ENCODE measurements at regions not wholly inside any gene's neighbourhood (a gene's known extent, or its start where the extent isn't known, plus 50 kb on each side); places are given as distances from the start of the nearest gene placed in this dataset.

DNA sequence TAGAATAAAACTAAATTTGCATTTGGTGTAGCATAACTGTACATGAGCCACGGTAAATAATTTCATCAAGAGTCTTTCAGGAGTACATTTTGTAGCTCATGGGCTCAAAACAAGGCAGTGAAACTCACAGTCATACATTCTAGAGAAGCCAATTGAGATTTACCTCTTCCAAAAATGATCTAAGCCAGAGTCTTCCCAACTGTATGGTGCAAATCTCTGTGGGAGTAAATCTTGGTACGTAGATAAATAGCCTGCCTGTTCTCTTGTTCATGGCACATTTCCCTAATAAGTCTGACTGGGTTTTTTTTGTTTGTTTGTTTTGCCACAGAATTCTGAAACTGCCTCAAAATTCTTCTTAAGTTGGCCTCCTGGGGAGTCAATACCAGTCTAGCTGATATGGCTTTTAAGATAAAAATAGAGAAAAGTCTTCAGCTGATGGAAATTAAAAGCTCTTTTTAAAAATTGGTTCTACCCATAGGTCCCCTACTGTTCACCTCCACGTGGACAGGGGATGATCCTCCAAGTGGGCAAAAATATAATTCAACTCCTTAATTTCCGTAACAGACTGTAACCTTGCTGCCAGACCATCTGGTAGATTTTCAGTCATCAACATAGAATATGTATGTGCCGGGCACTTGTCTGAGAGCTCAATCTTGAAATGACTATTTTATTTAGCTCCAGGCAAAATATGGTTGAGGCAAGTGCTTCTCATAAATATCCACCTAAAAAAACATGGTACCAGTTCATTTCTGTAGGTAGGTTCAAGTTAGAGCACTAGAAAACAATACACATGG lies 365.4 kb downstream of the PDHA2 start:
- Histone ChIP-seq H3K23ac (ENCODE audit: low read depth, low read length) (no peak overlapping the region), H3K79me1 (ENCODE audit: low read depth in 1 of 2, low read length in 2 of 2) (no peaks in the 10 kb centered on the region), H2BK5ac (ENCODE audit: low read depth, low read length, poor library complexity, severe bottlenecking) (no peak overlapping the region), H2AFZ (replicated peaks; ENCODE audit: low read length, poor library complexity) (no peak overlapping the region), H2AK9ac (replicated peaks; ENCODE audit: low read depth, low read length, poor library complexity) (no peak overlapping the region), H3K27me3 (ENCODE audit: control insufficient read depth, insufficient read depth, low read length) (no peaks in the 10 kb centered on the region), H3K9me3 (ENCODE audit: control insufficient read depth, insufficient read depth, low read length) (peaks cover 4% of the 10 kb centered on the region; the same call in 1 of the 2 replicates), H3K4ac (ENCODE audit: low read depth, low read length) (no peak overlapping the region), H3K56ac (ENCODE audit: extremely low read depth, insufficient read depth, low read length) (no peak overlapping the region), H2BK120ac (ENCODE audit: low read depth, low read length) (no peak overlapping the region), H2BK20ac (ENCODE audit: low read depth, low read length) (no peak overlapping the region), H3K4me1 (ENCODE audit: control insufficient read depth, insufficient read depth, low read length) (no peaks in the 10 kb centered on the region), H3K4me2 (ENCODE audit: low read depth, low read length) (no peak overlapping the region), H4K8ac (ENCODE audit: low read depth in 2 of 2, low read length in 2 of 2) (no peak overlapping the region), H4K91ac (ENCODE audit: insufficient read depth, low read depth, low read length) (no peak overlapping the region), H3K14ac (replicated peaks; ENCODE audit: low read depth, low read length) (no peak overlapping the region), H4K20me1 (ENCODE audit: insufficient read depth, low read length) (no peaks in the 10 kb centered on the region), H3K36me3 (ENCODE audit: control insufficient read depth, insufficient read depth, low read length) (no peaks in the 10 kb centered on the region), H3K4me3 (ENCODE audit: insufficient read depth, low read depth, low read length) (no peak overlapping the region), H2AK5ac (ENCODE audit: low read depth, low read length) (no peak overlapping the region), H2BK15ac (ENCODE audit: low read depth, low read length) (no peak overlapping the region), H4K5ac (ENCODE audit: low read depth, low read length) (no peak overlapping the region), H3K9ac (ENCODE audit: low read depth, low read length) (no peak overlapping the region), H3K9me1 (ENCODE audit: insufficient read depth, low read length) (no peaks in the 10 kb centered on the region), H3K18ac (ENCODE audit: low read depth, low read length) (no peak overlapping the region), H3K27ac (ENCODE audit: insufficient read depth, low read length) (no peak overlapping the region)
- intact Hi-C loops (cut with micrococcal nuclease) (no loop called here), in situ Hi-C loops (cut with MboI; ENCODE audit: low sequenced_read_pairs) (no loop called here), dilution Hi-C loops (cut with HindIII; ENCODE audit: low sequenced_read_pairs, unreplicated experiment) (no loop called here)
- no TSS peak for BruUV-seq (replicated peaks)
- DNase-seq: no peak
- no CpG with 5 or more reads among the region's 5 CpGs for WGBS, 2 experiments (ENCODE audit: extremely low coverage in 2 of 2, insufficient read length in 1 of 2)
- TF ChIP-seq MXI1 (IDR thresholded peaks at IDR 0.05; ENCODE audit: borderline replicate concordance, low read depth, low read length) (no peak), MAFK (IDR thresholded peaks at IDR 0.05; ENCODE audit: low read depth, low read length) (no peak), RCOR1 (IDR thresholded peaks at IDR 0.05; ENCODE audit: insufficient replicate concordance, low read length) (no peak), FOS (IDR thresholded peaks at IDR 0.05; ENCODE audit: low read depth, low read length) (no peak), RFX5 (IDR thresholded peaks at IDR 0.05; ENCODE audit: low read depth, low read length) (no peak), MAZ (IDR thresholded peaks at IDR 0.05; ENCODE audit: borderline replicate concordance, low read depth, low read length) (no peak), BHLHE40 (IDR thresholded peaks at IDR 0.05; ENCODE audit: low read depth, low read length) (no peak), CEBPB (IDR thresholded peaks at IDR 0.05; ENCODE audit: low read depth, low read length) (no peak), POLR2A (IDR thresholded peaks at IDR 0.05; ENCODE audit: low read depth, low read length) (no peak), SMC3 (IDR thresholded peaks at IDR 0.05; ENCODE audit: low read depth, low read length) (no peak), NFE2L2 (IDR thresholded peaks at IDR 0.05; ENCODE audit: low read depth, low read length) (no peak)
- TF ChIP-seq, protein P1, sequence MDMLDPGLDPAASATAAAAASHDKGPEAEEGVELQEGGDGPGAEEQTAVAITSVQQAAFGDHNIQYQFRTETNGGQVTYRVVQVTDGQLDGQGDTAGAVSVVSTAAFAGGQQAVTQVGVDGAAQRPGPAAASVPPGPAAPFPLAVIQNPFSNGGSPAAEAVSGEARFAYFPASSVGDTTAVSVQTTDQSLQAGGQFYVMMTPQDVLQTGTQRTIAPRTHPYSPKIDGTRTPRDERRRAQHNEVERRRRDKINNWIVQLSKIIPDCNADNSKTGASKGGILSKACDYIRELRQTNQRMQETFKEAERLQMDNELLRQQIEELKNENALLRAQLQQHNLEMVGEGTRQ (IDR thresholded peaks at IDR 0.05; ENCODE audit: low read depth, low read length): no peak
- TF ChIP-seq, protein P2, sequence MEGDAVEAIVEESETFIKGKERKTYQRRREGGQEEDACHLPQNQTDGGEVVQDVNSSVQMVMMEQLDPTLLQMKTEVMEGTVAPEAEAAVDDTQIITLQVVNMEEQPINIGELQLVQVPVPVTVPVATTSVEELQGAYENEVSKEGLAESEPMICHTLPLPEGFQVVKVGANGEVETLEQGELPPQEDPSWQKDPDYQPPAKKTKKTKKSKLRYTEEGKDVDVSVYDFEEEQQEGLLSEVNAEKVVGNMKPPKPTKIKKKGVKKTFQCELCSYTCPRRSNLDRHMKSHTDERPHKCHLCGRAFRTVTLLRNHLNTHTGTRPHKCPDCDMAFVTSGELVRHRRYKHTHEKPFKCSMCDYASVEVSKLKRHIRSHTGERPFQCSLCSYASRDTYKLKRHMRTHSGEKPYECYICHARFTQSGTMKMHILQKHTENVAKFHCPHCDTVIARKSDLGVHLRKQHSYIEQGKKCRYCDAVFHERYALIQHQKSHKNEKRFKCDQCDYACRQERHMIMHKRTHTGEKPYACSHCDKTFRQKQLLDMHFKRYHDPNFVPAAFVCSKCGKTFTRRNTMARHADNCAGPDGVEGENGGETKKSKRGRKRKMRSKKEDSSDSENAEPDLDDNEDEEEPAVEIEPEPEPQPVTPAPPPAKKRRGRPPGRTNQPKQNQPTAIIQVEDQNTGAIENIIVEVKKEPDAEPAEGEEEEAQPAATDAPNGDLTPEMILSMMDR (conservative IDR thresholded peaks at IDR 0.05; ENCODE audit: low read depth, low read length): no peak
- TF ChIP-seq, protein P3, sequence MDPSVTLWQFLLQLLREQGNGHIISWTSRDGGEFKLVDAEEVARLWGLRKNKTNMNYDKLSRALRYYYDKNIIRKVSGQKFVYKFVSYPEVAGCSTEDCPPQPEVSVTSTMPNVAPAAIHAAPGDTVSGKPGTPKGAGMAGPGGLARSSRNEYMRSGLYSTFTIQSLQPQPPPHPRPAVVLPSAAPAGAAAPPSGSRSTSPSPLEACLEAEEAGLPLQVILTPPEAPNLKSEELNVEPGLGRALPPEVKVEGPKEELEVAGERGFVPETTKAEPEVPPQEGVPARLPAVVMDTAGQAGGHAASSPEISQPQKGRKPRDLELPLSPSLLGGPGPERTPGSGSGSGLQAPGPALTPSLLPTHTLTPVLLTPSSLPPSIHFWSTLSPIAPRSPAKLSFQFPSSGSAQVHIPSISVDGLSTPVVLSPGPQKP (IDR thresholded peaks at IDR 0.05; ENCODE audit: borderline replicate concordance, low read depth, low read length): no peak
- no peak for ATAC-seq (ENCODE audit: low read depth)
- ChIA-PET CTCF (no interaction called here), POLR2A (ENCODE audit: unreplicated experiment) (no interaction called here)
